ENCODE measurements at regions not wholly inside any gene's neighbourhood (a gene's known extent, or its start where the extent isn't known, plus 50 kb on each side); places are given as distances from the start of the nearest gene placed in this dataset.
"Not testable (repeated sequence)": the region's sequence is repeated elsewhere in the genome, so short reads cannot be mapped to it uniquely, and the experiment has no call there.

DNA sequence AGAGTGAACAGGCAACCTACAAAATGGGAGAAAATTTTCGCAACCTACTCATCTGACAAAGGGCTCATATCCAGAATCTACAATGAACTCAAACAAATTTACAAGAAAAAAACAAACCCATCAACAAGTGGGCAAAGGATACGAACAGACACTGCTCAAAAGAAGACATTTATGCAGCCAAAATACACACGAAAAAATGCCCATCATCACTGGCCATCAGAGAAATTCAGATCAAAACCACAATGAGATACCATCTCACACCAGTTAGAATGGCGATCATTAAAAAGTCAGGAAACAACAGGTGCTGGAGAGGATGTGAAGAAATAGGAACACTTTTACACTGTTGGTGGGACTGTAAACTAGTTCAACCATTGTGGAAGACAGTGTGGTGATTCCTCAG, 1146.2 kb upstream of the SEMA6A start:
- TF ChIP-seq, protein P1, sequence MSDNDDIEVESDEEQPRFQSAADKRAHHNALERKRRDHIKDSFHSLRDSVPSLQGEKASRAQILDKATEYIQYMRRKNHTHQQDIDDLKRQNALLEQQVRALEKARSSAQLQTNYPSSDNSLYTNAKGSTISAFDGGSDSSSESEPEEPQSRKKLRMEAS (IDR thresholded peaks at IDR 0.05) = not testable (repeated sequence)
- TF ChIP-seq, protein P2, sequence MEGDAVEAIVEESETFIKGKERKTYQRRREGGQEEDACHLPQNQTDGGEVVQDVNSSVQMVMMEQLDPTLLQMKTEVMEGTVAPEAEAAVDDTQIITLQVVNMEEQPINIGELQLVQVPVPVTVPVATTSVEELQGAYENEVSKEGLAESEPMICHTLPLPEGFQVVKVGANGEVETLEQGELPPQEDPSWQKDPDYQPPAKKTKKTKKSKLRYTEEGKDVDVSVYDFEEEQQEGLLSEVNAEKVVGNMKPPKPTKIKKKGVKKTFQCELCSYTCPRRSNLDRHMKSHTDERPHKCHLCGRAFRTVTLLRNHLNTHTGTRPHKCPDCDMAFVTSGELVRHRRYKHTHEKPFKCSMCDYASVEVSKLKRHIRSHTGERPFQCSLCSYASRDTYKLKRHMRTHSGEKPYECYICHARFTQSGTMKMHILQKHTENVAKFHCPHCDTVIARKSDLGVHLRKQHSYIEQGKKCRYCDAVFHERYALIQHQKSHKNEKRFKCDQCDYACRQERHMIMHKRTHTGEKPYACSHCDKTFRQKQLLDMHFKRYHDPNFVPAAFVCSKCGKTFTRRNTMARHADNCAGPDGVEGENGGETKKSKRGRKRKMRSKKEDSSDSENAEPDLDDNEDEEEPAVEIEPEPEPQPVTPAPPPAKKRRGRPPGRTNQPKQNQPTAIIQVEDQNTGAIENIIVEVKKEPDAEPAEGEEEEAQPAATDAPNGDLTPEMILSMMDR (IDR thresholded peaks at IDR 0.05) = not testable (repeated sequence)
- TF ChIP-seq POLR2AphosphoS2 (conservative IDR thresholded peaks at IDR 0.05; ENCODE audit: low read length); POLR2A (IDR thresholded peaks at IDR 0.05; ENCODE audit: low read length); BHLHE40 (IDR thresholded peaks at IDR 0.05; ENCODE audit: low read depth, low read length); HDAC2 (IDR thresholded peaks at IDR 0.05): not testable (repeated sequence)
